ENCODE measurements at regions not wholly inside any gene's neighbourhood (a gene's known extent, or its start where the extent isn't known, plus 50 kb on each side); places are given as distances from the start of the nearest gene placed in this dataset.

DNA sequence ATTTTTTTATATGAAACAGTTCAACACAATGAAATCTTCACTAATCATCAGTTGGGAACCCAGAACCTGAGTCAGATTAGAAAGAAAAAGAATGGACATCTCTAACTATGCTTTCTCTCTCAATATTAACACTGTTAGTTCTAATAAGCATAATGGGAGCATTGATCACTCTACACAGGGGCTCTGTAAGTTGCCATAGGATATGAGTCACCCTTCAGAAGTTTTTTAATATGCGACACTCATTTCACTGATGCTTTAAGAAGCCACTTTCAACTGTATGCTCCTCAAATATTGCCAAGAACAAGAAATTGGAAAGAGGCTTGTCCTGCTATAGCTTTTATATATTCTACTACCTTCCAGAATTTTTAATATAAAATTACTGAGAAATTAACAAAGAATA, 187.0 kb downstream of the AASDH start:
- no peak for DNase-seq

GRCh38 chr4:56198265-56198664, 189.0 kb downstream of the AASDH start:
- no peak for DNase-seq

GRCh38 chr4:56197387-56197786, 189.9 kb downstream of the AASDH start:
- no peak for DNase-seq

GRCh38 chr4:56195025-56195424, 192.3 kb downstream of the AASDH start:
- DNase-seq = no peak

DNA sequence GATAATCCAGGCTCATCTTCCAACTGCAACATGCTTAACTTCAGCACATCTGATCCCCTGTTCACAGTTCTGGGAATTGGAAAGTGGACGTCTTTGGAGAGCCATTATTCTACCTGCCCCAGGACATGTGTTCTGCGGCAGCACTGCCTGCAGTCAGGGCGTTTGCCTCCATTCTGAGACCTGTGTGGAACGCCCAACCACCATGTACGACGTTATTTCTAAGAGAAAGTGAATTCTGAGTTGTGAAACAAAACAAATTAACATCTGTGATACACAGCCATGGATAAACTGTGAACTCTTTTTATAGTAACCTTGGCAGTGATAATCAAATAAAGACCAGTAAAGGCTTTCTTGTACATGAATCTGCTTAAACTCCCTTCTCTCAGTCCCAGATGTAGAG, 195.8 kb downstream of the AASDH start:
- no peak for DNase-seq

DNA sequence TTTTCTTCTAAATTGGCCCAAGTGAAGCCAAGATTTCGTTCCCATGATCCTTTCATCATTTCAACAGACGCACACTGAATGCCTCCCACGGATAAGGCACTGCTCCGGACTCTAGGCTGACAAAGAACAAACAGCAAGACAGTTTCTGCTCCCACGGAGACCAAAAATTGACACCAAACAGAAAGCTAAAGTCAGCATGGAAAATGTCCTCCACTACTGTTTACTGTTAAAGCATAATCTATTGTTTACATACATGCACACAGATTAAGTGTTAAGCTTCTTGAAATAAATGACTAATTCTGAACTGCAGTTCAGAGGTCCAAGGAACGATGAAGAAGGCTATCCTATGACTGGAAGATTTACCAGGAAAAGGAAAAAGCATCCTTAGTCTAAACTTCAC, 199.6 kb downstream of the AASDH start:
- DNase-seq = no peak

- DNase-seq = no peak
Observed at GRCh38 chr4:56186808-56187523, 200.3 kb downstream of the AASDH start.

DNA sequence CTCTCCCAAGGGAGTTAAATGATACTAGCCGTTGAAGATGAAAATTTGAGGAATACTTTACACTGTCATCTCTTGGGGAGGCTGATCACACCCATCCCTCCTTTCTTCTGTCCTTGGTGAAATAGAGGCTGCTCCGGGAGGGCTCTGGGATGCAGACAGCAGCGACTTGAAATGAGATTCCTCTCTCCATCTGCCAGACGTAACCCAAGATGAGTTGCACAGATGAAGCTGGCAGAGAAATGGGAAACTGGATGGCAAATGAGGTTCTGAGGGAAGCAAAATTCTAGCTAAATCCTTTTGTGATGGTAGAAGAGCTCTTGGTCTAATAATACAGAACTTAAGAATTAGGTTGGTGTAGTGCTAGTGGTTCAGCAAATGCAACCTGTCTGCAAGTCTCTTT, 201.4 kb downstream of the AASDH start:
- no peak for DNase-seq

- DNase-seq = no peak
Observed at GRCh38 chr4:56184214-56184613, 203.1 kb downstream of the AASDH start.

DNA sequence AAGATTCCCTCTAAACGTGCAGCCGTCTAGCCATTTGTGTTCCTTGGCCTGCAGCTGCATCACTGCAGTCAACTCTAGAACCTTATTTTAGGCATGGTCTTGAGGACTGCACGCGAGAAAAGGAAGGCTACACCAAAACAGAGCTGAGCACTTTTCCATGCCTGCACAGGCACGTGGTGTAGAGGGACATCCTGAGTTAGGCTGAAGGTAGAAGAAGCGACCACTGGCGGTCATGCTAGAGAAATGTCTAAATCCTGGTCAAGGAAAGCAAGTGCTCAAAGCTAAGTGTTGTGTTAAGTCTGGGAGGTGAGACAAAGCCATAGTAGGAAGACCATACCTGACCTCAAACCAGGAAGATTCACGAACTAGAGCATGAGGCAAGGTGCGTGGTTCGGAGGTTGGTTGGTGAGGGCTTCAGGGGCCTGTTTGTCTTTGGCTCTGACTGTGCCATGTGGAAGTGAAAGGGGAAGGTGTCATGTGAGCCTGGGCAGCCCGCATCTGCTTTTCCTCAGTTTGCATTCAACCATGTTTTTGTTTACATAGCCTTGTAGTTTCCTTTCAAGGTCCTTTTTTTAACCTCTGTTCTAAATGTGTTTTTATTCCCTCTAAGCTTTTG, 203.8 kb downstream of the AASDH start:
- DNase-seq = no peak

GRCh38 chr4:56182356-56182755, 204.9 kb downstream of the AASDH start:
- DNase-seq = no peak

- DNase-seq = no peak
Observed at GRCh38 chr4:56181140-56181953, 205.9 kb downstream of the AASDH start.

- no peak for DNase-seq
Observed at GRCh38 chr4:56169061-56169460, 218.2 kb downstream of the AASDH start.

- no peak for DNase-seq
Observed at GRCh38 chr4:56164907-56165306, 216.2 kb downstream of the CEP135 start.

DNA sequence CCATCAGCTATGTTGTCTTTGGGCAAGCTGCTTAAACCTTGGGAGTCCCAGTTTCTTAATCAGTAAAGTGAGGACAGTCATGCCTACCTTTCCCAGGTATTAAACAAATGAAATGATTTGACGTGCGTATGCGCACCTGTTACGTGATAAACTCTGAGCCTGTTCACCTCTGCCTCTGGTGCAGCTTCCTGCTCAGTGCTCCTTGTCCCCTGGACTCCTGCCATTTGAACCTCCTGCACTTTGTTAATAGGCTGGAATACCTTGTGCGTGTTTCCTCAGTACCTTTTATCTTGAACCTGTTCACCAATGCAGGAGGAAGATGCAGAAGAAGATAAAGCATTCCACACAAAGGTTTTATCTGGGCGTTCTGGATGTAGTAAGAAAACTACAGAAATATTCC, 211.9 kb downstream of the CEP135 start:
- DNase-seq = no peak

- DNase-seq = no peak
Observed at GRCh38 chr4:56158483-56158882, 209.7 kb downstream of the CEP135 start.

- DNase-seq = no peak
Observed at GRCh38 chr4:56156141-56156540, 207.4 kb downstream of the CEP135 start.

DNA sequence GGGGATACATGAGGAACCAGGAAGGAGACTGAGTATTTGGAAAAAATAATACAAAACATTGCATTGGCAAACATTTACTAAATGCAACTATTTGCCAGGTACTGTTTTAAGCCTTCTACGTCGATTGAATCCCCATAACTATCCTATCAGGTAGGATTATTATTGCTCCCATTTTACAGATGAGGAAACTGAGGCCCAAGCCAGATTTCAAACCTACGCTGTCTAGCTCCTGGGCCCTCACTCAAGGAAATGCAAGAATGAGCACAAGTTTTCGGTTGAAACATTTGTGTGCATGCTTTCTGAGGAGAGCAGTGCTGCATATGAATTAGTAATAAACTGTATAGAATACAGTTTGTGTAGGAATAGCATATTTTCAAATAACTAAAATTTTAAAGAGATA, 206.7 kb downstream of the CEP135 start:
- DNase-seq = no peak

DNA sequence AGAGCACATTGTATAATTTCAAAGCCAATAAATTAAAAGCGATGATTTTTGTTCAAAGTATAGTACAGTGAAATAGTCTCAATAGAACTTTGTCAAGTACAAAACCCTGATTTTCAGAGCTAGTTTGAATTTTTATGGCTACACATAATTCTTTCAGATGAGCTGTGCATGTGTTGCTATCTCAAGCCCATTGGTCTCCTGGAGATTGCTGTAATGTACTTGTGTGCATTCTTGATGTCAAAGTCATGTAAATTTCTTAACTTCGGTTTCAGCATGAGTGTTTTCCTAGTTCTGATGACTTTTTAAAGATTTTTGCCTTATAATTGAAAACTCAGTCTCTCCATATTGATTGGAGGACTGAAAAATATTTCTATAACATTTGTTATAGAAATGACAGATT, 200.8 kb downstream of the CEP135 start:
- no peak for DNase-seq

GRCh38 chr4:56148428-56148827, 199.7 kb downstream of the CEP135 start:
- DNase-seq = no peak

DNA sequence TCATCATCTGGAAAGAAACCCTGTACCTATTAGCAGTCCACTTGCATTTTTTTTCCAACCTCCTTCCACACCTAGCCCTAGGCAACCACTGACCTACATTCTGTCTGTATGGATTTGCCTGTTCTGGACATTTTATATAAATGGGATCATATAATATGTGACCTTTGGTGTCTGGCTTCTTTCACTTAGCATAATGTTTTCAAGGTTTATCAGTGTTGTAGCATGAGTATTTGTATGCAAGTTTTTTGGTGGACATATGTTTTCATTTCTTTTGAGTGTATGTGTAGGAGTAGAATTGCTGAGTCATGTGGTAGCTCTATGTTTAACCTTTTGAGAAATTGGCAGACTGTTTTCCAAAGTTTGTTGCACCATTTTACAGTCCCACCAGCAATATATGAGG, 198.6 kb downstream of the CEP135 start:
- DNase-seq = no peak

- no peak for DNase-seq
Observed at GRCh38 chr4:56146956-56147355, 198.2 kb downstream of the CEP135 start.

- DNase-seq = no peak
Observed at GRCh38 chr4:56142088-56142487, 193.3 kb downstream of the CEP135 start.

DNA sequence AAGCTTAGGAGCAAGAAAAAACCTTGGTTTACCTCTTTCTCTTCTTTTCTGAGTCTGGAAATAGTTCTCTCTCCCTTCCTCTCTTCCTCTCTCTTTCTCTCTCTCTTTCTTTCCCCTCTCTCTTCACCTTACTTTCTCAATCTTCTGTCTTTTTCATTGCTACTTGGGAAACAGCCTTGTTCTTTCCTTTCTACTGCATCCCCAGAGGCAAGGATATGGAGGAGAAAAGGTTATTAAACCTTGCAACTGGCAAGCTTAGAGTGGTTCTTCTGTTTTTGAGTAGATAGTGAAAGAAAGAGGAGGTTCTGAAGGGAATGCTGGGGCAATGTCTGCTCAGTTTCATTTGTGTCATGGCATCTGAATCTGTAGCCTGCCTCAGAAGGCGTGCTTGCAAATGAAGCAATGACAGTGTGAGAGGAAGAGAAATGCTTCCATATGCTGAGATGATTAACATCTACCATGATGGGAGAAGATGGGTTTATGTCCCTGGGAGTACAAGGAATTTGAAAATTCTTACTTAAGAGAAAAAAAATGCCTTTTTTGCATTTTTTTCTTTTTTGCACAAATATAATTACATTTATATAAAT, 190.6 kb downstream of the CEP135 start:
- DNase-seq = no peak
